Prostate gland (tissue), 2 donors: ENCODE measurements at regions not wholly inside any gene's neighbourhood (a gene's known extent, or its start where the extent isn't known, plus 50 kb on each side); places are given as distances from the start of the nearest gene placed in this dataset.

Experiments used
- POLR2A ChIP-seq: fragments of 450-650 bp; IDR thresholded peaks from one replicate; pipeline ENCODE4 v1.6.1; 2016; ENCODE audit warnings: antibody characterized with exemption, mild to moderate bottlenecking
- TF ChIP-seq, protein P1 (sequence below), 4 experiments: fragments of 200-600 bp in 2 of 4; fragments of 450-650 bp in 2 of 4; sonication (generic) in 2 of 4; IDR thresholded peaks; 1 replicate in 3 of 4; 2 replicates in 1 of 4; pipeline ENCODE4 v1.5.1; 2016 to 2019; ENCODE audit warnings: antibody characterized with exemption in 4 of 4, mild to moderate bottlenecking in 2 of 4, moderate library complexity in 2 of 4

DNA sequence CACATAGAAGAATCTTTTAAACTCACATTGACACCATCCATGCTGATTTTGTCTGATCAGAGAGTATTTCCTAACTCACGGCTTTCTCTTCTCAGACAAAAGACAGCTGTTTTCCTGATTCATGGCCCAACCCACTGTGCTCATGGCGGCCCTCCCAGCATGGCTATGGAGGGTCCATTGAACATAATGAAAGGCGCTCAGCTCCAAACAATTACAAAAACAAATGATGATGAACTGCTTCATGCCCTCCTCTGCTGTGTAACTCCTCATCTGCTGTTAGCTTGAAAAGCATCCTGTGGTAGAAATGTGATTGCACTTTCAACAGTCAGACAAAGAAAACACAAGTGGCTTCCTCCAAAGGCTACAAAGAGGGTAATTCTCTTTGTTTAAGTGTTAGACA is 673.8 kb downstream of the PRELID2 start:
- TF ChIP-seq, protein P1, sequence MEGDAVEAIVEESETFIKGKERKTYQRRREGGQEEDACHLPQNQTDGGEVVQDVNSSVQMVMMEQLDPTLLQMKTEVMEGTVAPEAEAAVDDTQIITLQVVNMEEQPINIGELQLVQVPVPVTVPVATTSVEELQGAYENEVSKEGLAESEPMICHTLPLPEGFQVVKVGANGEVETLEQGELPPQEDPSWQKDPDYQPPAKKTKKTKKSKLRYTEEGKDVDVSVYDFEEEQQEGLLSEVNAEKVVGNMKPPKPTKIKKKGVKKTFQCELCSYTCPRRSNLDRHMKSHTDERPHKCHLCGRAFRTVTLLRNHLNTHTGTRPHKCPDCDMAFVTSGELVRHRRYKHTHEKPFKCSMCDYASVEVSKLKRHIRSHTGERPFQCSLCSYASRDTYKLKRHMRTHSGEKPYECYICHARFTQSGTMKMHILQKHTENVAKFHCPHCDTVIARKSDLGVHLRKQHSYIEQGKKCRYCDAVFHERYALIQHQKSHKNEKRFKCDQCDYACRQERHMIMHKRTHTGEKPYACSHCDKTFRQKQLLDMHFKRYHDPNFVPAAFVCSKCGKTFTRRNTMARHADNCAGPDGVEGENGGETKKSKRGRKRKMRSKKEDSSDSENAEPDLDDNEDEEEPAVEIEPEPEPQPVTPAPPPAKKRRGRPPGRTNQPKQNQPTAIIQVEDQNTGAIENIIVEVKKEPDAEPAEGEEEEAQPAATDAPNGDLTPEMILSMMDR (IDR thresholded peaks at IDR 0.05), result no peak
- TF ChIP-seq POLR2A, result no peak
